ENCODE measurements at regions not wholly inside any gene's neighbourhood (a gene's known extent, or its start where the extent isn't known, plus 50 kb on each side); places are given as distances from the start of the nearest gene placed in this dataset.

- TF ChIP-seq CTCF (conservative IDR thresholded peaks at IDR 0.05; ENCODE audit: low read length) (no peak), EZH2phosphoT487 (IDR thresholded peaks at IDR 0.05; ENCODE audit: borderline replicate concordance) (no peak)
Measured at GRCh38 chr6:56375806-56376205, 128.4 kb upstream of the COL21A1 start.

All from Loucy (cell line).